GM12864 (cell line): ENCODE measurements at regions not wholly inside any gene's neighbourhood (a gene's known extent, or its start where the extent isn't known, plus 50 kb on each side); places are given as distances from the start of the nearest gene placed in this dataset.
"Not testable (repeated sequence)": the region's sequence is repeated elsewhere in the genome, so short reads cannot be mapped to it uniquely, and the experiment has no call there.

ENCODE experiments used
- DNase-seq: peaks from one replicate; pipeline ENCODE4 v3.0.0-alpha.2; 2011; ENCODE audit warnings: low read depth
- H3K4me3 ChIP-seq: 2 replicates; pipeline ENCODE4 v1.5.1; 2011; ENCODE audit warnings: mild to moderate bottlenecking, low read depth, low read length, control low read depth
- CTCF ChIP-seq: IDR thresholded peaks from 2 replicates; pipeline ENCODE4 v1.5.1; 2011; ENCODE audit warnings: low read depth, mild to moderate bottlenecking, moderate library complexity, low read length, control low read depth, inconsistent platforms; ENCODE audit errors: missing control alignments

GRCh38 chr1:184190616-184191015 is 139.1 kb downstream of the TSEN15 start:
- no peak for TF ChIP-seq CTCF
- no peak overlapping the region for H3K4me3 ChIP-seq
- DNase-seq, result no peak

DNA sequence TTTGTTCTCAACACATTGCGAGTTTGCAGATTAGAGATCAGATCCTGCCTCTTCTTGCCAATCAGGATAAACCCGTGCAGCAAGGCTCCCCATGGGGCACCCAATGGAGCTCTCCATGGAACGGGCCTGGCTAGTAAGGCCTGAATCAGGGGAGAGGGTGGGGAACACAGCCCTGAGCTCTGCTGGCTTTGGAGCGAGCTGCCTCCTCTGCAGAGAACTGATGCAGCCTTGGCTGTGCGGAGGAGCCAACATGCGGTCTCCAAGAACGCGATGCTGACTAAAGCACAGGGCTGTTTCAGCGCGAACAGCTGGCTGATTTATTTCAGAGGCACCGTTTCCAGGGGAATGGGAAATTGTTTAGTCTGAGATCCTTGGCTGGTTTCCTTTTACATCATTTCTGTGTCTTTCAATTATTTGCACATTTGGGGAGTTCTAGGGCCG is 139.7 kb downstream of the TSEN15 start:
- no peak overlapping the region for H3K4me3 ChIP-seq
- TF ChIP-seq CTCF, result no peak
- DNase-seq, result no peak

- H3K4me3 ChIP-seq, result no peak overlapping the region
- no peak for DNase-seq
- TF ChIP-seq CTCF, result no peak
Measured at GRCh38 chr1:184192796-184193195, 141.3 kb downstream of the TSEN15 start.

DNA sequence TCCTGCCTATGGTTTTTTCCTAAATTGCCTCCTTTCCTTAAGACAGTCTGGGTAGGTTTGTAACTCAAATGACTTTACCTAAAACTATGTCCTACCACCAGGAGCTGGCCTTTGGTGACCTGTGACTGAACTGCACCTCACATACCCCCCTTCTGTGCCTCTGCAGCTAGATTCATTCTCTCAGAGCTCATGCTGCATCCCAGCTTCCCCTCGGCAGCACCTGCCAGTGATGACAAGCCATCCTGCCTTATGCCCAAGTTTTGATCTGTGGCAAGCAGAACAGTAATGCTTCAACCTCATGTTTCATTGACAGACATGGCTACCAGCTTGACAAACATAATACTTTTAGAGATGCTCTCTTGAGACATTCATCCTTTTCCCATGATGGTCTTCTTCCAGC is 141.9 kb downstream of the TSEN15 start:
- DNase-seq, result no peak
- TF ChIP-seq CTCF, result no peak
- no peak overlapping the region for H3K4me3 ChIP-seq

- no peak overlapping the region for H3K4me3 ChIP-seq
- no peak for TF ChIP-seq CTCF
Measured at GRCh38 chr1:184194236-184194635, 142.7 kb downstream of the TSEN15 start.

DNA sequence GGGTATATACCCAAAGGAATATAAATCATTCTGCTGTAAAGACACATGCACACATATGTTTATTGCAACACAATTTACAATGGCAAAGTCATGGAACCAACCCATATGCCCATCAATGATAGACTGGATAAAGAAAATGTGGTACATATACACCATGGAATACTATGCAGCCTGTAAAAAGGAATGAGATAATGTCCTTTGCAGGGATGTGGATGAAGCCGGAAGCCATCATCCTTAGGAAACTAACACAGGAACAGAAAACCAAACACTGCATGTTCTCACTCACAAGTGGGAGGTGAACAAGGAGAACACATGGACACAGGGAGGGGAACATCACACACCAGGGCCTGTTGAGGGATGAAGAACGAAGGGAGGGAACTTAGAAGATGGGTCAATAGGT is 144.2 kb downstream of the TSEN15 start:
- not testable (repeated sequence) for DNase-seq, H3K4me3 ChIP-seq

More at GRCh38 chr1:184194236-184194635, 142.7 kb downstream of the TSEN15 start:
- DNase-seq, result no peak

DNA sequence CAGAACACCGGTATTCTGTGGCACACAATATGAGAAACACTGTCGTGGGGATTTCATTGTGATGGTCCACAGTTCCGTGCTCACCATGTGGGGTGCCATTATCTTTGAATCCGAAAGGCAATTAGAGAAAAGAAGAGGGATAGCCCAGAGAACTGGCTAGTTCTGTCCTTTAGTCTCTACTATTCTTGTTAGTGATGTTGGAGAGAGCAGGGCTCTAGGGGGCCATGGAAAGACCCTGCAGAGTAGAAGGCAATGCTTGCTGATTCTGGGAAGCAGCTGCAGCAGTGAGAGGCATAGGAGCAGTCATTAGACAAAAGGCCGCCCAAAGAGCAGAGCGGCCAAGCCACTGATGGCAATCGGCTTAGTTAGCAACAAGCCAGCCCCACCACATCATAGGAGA is 146.3 kb downstream of the TSEN15 start:
- DNase-seq, result no peak
- no peak for TF ChIP-seq CTCF
- no peak overlapping the region for H3K4me3 ChIP-seq

- TF ChIP-seq CTCF, result no peak
- no peak overlapping the region for H3K4me3 ChIP-seq
- no peak for DNase-seq
Measured at GRCh38 chr1:184199036-184199435, 147.5 kb downstream of the TSEN15 start.
